H54 (cell line): ENCODE measurements at regions not wholly inside any gene's neighbourhood (a gene's known extent, or its start where the extent isn't known, plus 50 kb on each side); places are given as distances from the start of the nearest gene placed in this dataset.
"Not testable (repeated sequence)": the region's sequence is repeated elsewhere in the genome, so short reads cannot be mapped to it uniquely, and the experiment has no call there.

Experiments used
- DNase-seq: peaks from one replicate; pipeline ENCODE4 v3.0.0; 2011; ENCODE audit warnings: low spot score, mixed read lengths; ENCODE audit not compliant: insufficient read length
- FAIRE-seq: peaks from 3 replicates; lab custom pipeline; 2011; peaks lifted over from hg19 to GRCh38; lab: Jason Lieb, UNC
- POLR2A ChIP-seq: IDR thresholded peaks from 2 replicates; pipeline ENCODE4 v1.6.1; 2011; ENCODE audit warnings: low read depth, mild to moderate bottlenecking, low read length

DNA sequence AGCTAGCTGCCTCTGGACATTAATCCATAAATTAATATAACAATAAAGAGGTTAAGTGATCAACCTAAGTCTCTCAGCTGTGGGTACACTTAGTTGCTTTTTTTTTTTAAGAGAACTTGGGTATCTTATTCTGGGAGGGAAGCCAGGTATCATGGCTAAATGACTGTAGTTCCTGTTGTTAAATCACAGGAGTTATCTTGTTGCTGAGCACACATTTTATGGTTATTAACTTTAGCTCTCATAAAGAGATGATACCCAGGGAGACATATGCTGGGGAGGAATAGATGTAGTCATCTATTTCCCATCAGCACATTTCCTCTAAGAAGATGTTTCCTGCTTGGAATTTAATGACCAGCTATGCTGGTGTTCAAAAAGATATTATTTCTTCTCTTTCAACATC, 227.8 kb downstream of the PTGER3 start:
- FAIRE-seq (no peak), DNase-seq (no peak)
- no peak for TF ChIP-seq POLR2A

DNA sequence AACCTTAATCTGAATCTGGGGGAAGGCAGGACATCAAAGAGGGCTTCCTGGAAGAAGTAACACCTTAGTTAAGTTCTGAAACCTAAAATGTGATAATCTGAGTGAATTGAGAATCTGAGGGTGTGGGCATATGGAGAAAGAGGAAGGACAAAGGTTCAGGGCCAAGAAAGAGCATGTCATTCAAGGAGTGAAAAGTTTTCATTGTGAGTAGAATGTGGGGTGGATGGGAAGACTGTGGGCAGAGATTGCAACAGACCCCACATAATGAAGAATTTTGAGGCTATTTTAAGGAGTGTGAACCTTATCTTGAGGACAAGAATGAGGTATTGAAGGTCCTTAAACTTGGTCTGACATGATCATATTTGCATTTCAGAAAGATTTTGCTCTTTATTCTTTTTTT, 227.2 kb downstream of the PTGER3 start:
- TF ChIP-seq POLR2A: no peak
- DNase-seq: no peak
- no peak for FAIRE-seq

DNA sequence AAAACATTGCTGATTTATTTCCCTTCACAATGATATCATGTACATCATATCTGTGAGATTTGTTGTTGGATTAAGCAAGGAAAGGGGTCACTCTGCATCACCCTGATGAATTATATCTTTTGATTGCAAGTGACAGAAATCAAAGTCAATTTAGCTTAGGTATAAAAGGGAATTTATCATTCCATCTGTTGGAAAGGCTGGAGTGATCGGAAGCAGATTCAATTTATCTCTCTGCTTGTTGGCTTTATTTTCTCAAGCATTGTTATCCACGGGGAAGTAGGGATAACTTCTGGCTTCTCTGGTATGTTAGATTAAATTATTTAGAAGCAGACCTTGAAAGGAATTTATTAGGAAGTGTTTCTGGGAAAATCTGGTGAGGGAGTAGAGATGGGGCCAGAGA, 226.6 kb downstream of the PTGER3 start:
- no peak for TF ChIP-seq POLR2A
- FAIRE-seq (no peak), DNase-seq (no peak)

DNA sequence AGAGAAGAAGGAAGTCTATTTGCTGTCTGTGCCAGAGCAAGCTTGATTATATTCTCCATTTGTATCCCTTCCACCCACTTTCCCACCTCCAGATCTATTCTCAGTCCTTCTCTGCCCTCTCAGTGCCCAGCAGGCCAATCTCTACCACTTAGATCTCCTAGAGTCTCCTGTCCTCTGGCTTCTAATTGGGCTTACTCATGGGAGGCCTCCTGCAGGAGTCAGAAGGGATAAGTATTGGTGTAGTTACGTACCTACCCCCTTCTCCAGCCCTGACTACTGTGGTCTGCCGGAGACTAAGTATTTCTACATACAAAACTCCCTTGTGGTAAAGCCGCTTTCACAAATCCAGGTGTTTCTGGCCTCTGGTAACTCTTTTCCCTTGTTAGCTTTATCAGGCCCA, 221.2 kb downstream of the PTGER3 start:
- DNase-seq (no peak), FAIRE-seq (no peak)
- TF ChIP-seq POLR2A: no peak

DNA sequence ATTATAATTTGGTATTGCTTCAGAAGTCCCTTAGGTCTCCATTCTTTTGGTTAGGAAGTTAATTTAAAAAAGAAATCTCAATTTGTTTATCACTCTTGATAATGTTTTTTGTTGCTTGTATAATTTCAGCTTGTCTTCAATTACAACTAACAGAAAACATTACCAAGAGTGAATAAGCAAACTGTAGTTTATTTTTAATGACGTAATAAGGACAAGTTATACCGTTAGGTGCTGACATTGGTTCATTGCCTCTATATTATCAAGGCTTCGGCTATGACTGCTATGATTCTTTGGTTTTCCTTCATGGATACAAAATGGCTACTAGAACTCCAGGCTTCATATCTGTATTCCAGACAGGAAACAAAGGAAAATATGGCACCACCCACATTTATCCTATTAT, 220.6 kb downstream of the PTGER3 start:
- FAIRE-seq: no peak
- no peak for DNase-seq
- TF ChIP-seq POLR2A: no peak

DNA sequence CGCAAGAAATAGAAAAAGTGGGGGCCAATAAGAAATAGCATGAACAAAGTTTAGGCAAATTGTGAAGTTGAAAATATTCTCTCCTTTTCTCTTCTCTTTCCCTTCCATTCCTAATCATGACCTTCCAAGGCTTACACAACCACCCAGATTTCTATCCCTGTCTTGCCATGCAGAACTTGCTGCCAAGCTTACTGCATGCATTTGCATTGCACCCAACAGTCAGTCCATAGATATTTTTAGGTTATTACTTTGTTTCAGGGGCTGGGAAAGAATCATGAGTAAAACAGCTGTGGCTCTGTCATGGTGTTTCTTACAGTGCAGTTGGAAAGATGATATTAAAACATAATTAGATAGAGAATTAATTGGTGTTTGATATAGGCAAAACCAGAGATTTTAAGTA, 219.4 kb downstream of the PTGER3 start:
- TF ChIP-seq POLR2A: no peak
- FAIRE-seq: no peak
- no peak for DNase-seq

DNA sequence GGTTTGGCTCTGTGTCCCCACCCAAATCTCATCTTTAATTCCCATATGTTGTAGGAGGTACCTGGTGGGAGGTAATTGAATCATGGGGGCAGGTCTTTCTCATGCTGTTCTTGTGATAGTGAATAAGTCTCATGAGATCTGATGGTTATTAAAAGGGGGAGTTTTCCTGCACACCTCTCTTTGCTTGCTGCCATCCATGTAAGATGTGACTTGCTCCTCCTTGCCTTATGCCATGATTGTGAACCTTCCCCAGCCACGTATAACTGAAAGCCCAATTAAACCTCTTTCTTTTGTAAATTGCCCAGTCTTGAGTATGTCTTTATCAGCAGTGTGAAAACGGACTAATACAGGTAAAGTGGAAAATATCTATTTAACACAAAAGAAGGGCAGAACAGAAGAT, 213.3 kb downstream of the PTGER3 start:
- DNase-seq, FAIRE-seq: not testable (repeated sequence)

DNA sequence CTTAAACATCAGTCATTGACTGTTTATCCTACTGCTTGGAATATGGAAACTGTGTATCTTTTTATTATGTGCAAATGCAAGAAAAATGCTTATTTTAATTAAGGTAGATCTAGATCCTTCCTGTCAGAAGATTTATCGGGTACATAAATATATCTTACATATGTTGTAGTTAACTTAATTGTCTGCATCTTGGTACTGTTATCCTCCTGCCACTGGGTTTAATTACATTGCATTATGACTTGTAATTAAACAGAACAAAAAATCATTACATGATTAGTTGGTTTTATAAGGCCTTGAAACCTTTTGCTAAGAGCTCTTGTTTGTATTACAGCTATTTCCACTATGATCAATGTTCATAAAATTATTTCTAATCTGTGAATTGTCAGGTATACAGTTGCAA, 211.2 kb downstream of the PTGER3 start:
- FAIRE-seq: no peak
- DNase-seq: no peak

DNA sequence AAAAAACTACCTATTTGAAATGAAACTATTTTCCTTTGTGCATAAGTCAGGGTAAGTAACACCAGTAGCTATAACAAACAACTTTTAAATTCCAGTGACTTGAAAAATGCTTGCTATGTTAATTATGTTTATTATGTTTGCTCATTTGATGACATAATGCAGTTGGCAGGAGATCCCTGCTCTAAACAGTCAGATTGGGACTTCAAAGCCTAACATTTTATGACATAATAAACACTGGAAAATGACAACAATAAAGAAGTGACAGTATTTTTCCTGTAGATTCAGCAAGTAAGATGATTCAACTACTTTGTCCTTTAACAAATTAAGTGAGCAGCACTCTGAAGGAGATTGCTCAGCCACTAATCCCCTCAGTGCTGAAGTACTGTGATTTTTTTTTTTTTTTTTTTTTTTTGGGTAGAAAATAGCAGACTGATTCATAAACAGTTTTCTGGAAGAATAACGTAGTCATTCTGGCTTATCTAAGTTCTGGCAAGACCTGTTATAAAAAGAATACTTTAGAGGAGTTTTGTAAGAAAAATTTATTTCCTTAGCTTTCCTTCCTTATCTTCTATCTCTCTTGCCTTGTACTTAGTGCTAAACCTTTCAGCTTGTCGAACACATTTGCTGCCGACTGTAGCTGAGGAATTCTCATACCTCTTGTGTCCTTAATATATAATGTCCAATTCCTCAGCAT, 207.2 kb downstream of the PTGER3 start:
- no peak for FAIRE-seq
- TF ChIP-seq POLR2A: no peak
- DNase-seq: no peak

More for the DNA sequence above, 211.2 kb downstream of the PTGER3 start:
- no peak for TF ChIP-seq POLR2A

DNA sequence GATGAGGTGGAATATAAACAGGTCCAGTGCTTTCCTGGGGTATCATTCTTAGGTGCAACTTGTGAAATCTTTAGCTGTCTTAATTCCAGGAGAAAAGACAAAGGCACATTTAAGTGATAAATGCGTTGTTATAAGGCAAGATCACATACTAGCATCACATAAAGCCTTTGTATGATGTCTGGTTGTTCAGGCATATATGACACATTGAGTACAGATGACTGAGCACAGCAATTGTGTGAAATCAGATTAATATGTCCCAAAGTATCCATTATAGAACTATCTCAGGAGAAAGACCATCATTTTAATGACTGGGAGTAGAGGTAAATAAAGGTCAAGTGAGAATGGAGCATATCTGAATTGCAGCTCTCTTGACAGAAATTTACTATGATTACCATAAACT, 205.1 kb downstream of the PTGER3 start:
- DNase-seq (no peak), FAIRE-seq (no peak)
- TF ChIP-seq POLR2A: no peak

DNA sequence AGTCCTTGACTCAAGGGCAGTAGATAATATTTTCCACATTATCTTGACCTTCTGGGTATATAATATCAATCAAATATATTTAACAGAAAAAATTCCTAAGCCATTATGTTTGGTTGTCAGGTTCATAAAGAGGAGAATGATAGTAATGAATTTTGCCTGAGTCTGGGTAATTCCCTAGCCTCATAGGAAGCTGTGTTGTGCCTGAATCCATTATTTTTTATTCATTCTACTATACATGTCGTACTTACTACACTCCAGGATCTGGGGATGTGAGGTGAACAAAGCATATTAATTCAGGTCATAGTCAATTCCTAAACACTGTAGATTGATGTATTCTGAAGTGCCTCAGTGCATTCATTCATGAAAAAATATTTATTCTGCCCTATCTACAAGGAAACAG, 204.2 kb downstream of the PTGER3 start:
- FAIRE-seq (no peak), DNase-seq (no peak)
- TF ChIP-seq POLR2A: no peak

DNA sequence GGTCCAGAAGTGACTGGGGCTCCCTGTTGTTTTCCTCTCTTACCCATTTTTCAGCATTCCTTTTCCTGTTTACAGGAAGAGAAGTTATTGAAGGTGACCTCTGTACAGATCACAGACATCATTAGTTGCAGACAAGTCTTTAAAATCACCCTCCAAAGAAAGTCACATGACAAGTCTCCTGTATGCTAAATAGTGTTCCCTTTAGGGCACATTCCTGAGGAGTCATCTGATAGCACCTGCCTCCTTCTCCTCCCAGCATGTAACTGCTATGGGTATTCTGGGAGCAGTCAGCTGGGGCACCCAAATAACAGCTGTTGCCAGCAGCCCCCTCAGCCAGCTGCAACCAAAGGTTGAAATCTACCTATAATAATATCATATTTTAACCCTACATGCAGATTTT, 200.6 kb downstream of the PTGER3 start:
- TF ChIP-seq POLR2A: no peak
- no peak for FAIRE-seq
- DNase-seq: no peak

DNA sequence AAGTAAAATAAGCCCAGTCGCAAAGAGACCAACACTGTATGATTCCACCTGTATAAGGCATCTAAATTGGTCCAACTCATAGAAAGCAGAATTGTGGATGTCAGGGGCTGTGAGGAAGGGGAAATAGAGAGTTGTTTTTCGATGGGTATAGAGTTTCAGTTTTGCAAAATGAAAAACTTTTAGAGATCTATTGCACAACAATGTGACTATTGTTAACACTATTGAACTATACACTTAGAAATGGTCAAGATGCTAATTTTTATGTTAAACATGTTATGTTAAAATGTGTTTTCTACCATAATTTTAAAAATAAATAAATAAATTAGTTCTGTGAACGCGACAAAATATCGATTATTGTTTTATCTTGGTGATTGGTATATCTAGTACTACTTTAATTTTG, 192.4 kb downstream of the PTGER3 start:
- TF ChIP-seq POLR2A: no peak
- DNase-seq: no peak
- no peak for FAIRE-seq

DNA sequence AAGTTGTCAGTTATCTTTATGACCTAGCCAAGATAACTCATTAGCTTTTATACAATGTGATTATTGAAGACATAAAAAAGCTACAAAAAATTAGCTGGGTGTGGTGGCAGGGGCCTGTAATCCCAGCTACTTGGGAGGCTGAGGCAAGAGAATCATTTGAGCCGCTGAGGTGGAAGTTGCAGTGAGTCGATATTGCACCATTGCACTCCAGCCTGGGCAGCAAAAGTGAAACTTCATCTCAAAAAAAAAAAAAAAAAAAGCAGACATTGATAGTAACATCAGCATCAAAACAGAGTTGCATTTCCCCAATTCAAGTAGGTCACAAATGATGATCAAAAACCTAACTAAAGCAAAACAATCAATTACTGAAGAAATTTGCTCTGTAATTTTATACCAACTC, 191.4 kb downstream of the PTGER3 start:
- no peak for TF ChIP-seq POLR2A
- FAIRE-seq (no peak), DNase-seq (no peak)

DNA sequence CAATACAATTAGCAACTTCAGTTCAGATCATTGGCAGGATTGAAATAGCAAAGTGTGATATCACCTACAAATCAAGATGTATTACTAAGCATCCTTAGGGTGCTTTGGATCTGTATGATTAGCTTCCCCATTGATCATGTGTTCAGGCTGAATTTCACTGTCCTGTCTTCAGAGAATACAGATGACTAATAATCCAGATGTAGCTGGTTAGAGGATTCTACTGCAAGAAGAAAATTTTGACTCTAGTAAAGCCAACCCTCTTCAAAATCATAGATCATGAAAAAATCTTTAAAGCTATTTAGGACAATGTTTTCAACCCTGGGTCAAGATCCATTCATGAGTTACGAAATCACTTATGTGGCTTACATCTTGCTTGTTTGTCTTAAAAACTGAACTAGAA, 184.4 kb downstream of the PTGER3 start:
- TF ChIP-seq POLR2A: no peak
- FAIRE-seq (no peak), DNase-seq (no peak)
